ENCODE measurements at regions not wholly inside any gene's neighbourhood (a gene's known extent, or its start where the extent isn't known, plus 50 kb on each side); places are given as distances from the start of the nearest gene placed in this dataset.

DNA sequence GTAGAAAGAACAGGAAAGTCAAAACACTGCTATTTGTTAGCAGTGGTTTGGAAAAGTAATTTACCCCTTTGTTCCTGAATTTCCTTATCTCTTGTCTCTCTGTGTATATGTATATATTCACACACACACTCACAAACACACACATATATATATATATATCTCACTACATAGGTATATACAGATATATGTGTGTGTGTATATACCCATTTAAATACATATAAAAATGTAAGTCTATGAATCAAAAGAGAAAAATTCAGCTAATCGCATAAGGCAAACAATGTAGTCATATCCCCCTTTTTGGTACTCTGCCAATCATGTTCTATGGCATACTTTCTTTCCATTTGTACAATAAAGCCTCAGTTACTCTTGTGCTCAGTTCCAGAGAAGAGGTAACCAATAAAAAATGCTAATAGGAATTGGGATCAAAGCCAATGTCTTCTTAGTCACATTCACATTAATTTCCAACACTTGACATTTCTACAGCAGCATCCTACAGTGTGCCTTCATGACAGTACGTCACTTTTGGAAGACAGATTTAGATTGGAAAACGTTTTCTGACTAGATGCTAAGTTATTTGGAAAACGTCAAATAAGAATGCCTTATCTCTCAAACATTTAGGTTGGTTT, 94.6 kb downstream of the MC4R start:
- TF ChIP-seq, protein P1, sequence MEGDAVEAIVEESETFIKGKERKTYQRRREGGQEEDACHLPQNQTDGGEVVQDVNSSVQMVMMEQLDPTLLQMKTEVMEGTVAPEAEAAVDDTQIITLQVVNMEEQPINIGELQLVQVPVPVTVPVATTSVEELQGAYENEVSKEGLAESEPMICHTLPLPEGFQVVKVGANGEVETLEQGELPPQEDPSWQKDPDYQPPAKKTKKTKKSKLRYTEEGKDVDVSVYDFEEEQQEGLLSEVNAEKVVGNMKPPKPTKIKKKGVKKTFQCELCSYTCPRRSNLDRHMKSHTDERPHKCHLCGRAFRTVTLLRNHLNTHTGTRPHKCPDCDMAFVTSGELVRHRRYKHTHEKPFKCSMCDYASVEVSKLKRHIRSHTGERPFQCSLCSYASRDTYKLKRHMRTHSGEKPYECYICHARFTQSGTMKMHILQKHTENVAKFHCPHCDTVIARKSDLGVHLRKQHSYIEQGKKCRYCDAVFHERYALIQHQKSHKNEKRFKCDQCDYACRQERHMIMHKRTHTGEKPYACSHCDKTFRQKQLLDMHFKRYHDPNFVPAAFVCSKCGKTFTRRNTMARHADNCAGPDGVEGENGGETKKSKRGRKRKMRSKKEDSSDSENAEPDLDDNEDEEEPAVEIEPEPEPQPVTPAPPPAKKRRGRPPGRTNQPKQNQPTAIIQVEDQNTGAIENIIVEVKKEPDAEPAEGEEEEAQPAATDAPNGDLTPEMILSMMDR (conservative IDR thresholded peaks at IDR 0.05; ENCODE audit: low read length): no peak
- TF ChIP-seq EZH2phosphoT487 (IDR thresholded peaks at IDR 0.05; ENCODE audit: borderline replicate concordance, low read depth, low read length): no peak
